GM20000 (cell line): ENCODE measurements at regions not wholly inside any gene's neighbourhood (a gene's known extent, or its start where the extent isn't known, plus 50 kb on each side); places are given as distances from the start of the nearest gene placed in this dataset.

Experiments
- DNase-seq: peaks from one replicate; pipeline ENCODE4 v3.0.0; 2012; ENCODE audit warnings: low spot score
- CTCF ChIP-seq: IDR thresholded peaks from 2 replicates; pipeline ENCODE4 v1.5.1; 2012; ENCODE audit warnings: mild to moderate bottlenecking, control low read depth; ENCODE audit errors: extremely low read depth, missing control alignments

- DNase-seq: no peak
- no peak for TF ChIP-seq CTCF
Measured at GRCh38 chr20:20888266-20888656, 175.8 kb upstream of the RALGAPA2 start.

DNA sequence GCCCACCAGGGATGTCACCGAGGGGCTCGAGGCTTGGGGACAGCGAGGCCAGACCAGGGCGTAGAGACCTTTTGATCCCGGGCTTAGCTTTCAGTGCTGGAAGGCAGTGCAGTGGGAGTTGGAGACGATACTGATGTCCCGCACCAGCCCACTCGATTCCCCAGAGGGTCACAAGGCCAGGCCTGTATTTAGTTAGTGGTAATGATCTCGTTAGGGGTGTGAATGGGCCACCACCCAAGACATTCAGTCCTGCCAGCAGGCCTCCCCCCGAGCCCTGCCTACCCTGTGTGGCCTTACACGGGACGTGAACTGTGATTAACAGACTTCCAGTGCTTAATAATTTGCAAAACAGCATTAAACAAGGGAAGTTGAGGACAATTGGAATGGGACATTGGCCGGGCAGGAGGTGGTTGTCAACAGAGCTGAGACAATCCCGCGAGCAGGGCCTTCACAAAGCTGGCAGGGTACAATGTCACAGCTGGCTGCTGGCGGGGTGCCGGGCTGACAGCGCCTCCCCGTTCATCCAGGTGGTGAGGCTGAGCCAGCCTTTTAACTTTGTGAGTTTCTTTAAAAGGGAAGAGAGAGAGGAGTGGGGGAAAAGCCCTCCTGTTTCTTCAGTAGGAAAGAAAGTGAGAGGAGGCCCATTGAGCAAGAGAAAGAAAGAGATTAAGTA is 175.3 kb upstream of the RALGAPA2 start:
- no peak for DNase-seq
- no peak for TF ChIP-seq CTCF

- no peak for DNase-seq
- no peak for TF ChIP-seq CTCF
Measured at GRCh38 chr20:20881808-20882207, 169.4 kb upstream of the RALGAPA2 start.

GRCh38 chr20:20877079-20877478 is 164.6 kb upstream of the RALGAPA2 start:
- no peak for TF ChIP-seq CTCF
- DNase-seq: no peak

- TF ChIP-seq CTCF: no peak
- no peak for DNase-seq
Measured at GRCh38 chr20:20875716-20876115, 163.3 kb upstream of the RALGAPA2 start.

DNA sequence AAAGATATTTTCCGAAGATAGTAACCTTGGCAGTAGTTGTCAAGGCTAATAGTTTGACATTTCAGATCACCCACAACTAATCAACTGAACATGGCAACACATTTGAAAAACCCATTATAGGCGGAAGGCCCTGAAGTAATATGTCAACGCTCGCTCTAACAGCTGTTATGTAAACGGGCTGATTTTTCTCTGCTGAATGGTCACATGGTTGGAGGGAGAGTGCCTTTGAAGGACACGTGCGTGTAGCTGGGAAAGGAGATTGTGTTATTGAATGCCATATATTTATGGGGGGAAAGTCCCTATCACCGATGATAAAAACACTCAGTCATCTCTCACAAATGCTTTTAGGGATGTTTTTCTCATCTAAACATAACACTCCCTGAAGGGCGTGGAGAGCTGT is 160.0 kb upstream of the RALGAPA2 start:
- no peak for TF ChIP-seq CTCF
- DNase-seq: no peak

DNA sequence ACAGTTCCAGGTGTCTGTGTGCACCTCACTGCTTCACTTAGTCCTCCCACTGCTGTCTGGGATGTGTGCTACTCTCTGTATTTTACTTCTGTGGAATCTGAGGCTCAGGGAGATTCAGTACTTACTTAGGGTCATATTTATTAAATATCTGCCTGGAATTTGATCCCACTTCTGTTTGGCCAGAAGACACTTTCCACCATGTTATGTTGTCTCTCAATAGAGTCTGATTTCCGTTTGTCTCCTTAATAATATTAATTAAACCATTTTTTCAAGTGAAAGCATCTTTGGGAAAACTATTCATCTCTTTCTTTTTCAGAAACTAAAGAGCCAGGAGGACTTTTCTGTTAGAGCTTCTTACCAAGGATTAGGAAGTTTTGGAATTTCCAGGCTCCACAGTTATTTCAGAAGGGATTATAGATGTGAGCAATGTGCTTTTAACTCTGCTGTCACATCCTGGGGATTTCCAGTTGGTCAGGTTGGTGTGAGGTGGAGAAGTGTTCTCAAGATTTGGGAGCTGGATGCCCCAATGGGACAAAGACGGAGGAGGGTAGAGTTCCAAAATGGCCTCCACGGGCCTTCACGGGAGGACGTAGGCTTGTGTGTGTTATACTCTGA is 156.8 kb upstream of the RALGAPA2 start:
- DNase-seq: no peak

More for the DNA sequence above, 156.8 kb upstream of the RALGAPA2 start:
- TF ChIP-seq CTCF: no peak
